NOMO-1 treated with DMSO at 0.1 percent for 48 hours (cell line): ENCODE measurements at regions not wholly inside any gene's neighbourhood (a gene's known extent, or its start where the extent isn't known, plus 50 kb on each side); places are given as distances from the start of the nearest gene placed in this dataset.

Experiments used
- DNase-seq: peaks from one replicate; lab custom pipeline; 2025; ENCODE audit not compliant: unreplicated experiment; lab: John Stamatoyannopoulos, UW

GRCh38 chr5:8048920-8049319 lies 180.0 kb downstream of the MTRR start:
- DNase-seq: no peak

- no peak for DNase-seq
These were observed 181.7 kb downstream of the MTRR start for GRCh38 chr5:8050616-8051175.

- DNase-seq: no peak
These were observed 184.3 kb downstream of the MTRR start for GRCh38 chr5:8053270-8053669.

GRCh38 chr5:8057769-8058168 lies 188.8 kb downstream of the MTRR start:
- no peak for DNase-seq

GRCh38 chr5:8058616-8059190 lies 189.8 kb downstream of the MTRR start:
- no peak for DNase-seq

GRCh38 chr5:8059337-8059736 lies 190.4 kb downstream of the MTRR start:
- DNase-seq: no peak

GRCh38 chr5:8060235-8060952 lies 191.4 kb downstream of the MTRR start:
- DNase-seq: peak; percentile 24

- no peak for DNase-seq
These were observed 192.0 kb downstream of the MTRR start for GRCh38 chr5:8060953-8061429.

- DNase-seq: no peak
These were observed 193.6 kb downstream of the MTRR start for GRCh38 chr5:8062521-8062920.

GRCh38 chr5:8068078-8068477 lies 199.1 kb downstream of the MTRR start:
- no peak for DNase-seq

GRCh38 chr5:8070138-8070537 lies 201.2 kb downstream of the MTRR start:
- DNase-seq: no peak

- no peak for DNase-seq
These were observed 210.1 kb downstream of the MTRR start for GRCh38 chr5:8079056-8079455.

- no peak for DNase-seq
These were observed 212.2 kb downstream of the MTRR start for GRCh38 chr5:8081179-8081578.

GRCh38 chr5:8093669-8094068 lies 224.7 kb downstream of the MTRR start:
- no peak for DNase-seq

- no peak for DNase-seq
These were observed 225.4 kb downstream of the MTRR start for GRCh38 chr5:8094304-8094703.

GRCh38 chr5:8097146-8097545 lies 228.2 kb downstream of the MTRR start:
- DNase-seq: no peak

- DNase-seq: no peak
These were observed 229.1 kb downstream of the MTRR start for GRCh38 chr5:8098081-8098480.

GRCh38 chr5:8102714-8103113 lies 233.8 kb downstream of the MTRR start:
- DNase-seq: no peak

GRCh38 chr5:8114597-8115266 lies 245.8 kb downstream of the MTRR start:
- no peak for DNase-seq

- no peak for DNase-seq
These were observed 254.6 kb downstream of the MTRR start for GRCh38 chr5:8123559-8123958.

GRCh38 chr5:8134609-8135008 lies 265.7 kb downstream of the MTRR start:
- DNase-seq: no peak

GRCh38 chr5:8135742-8136141 lies 266.8 kb downstream of the MTRR start:
- no peak for DNase-seq
